ENCODE measurements at regions not wholly inside any gene's neighbourhood (a gene's known extent, or its start where the extent isn't known, plus 50 kb on each side); places are given as distances from the start of the nearest gene placed in this dataset.

- TF ChIP-seq CTCF (IDR thresholded peaks at IDR 0.05): no peak
- TF ChIP-seq POLR2A (IDR thresholded peaks at IDR 0.05): no peak
Observed at GRCh38 chr12:112680993-112681392, 110.6 kb upstream of the RPH3A start.
